Thyroid gland (tissue), 4 donors: ENCODE measurements at regions not wholly inside any gene's neighbourhood (a gene's known extent, or its start where the extent isn't known, plus 50 kb on each side); places are given as distances from the start of the nearest gene placed in this dataset.

Experiments used
- DNase-seq, 2 donors: peaks; one replicate each; pipeline ENCODE4 v3.0.0-alpha.2; 2019
- H3K27ac ChIP-seq, 3 donors: fragments of 200-600 bp; sonication (generic); 1 replicate in 2 of 3; 2 replicates in 1 of 3; pipeline ENCODE4 v1.5.1; 2016 to 2019; ENCODE audit warnings: mild to moderate bottlenecking in 1 of 3, moderate library complexity in 1 of 3
- H3K27me3 ChIP-seq: fragments of 200-600 bp; sonication (generic); one replicate; pipeline ENCODE4 v1.5.1; 2019
- H3K36me3 ChIP-seq, 2 donors: fragments of 200-600 bp; sonication (generic); one replicate each; pipeline ENCODE4 v1.5.1; 2016 to 2019
- H3K4me1 ChIP-seq, 2 donors: fragments of 200-600 bp; sonication (generic); one replicate each; pipeline ENCODE4 v1.5.1; 2017 to 2019
- H3K4me3 ChIP-seq, 3 donors: fragments of 200-600 bp; sonication (generic); replicated peaks in 1 of 3; 1 replicate in 2 of 3; 2 replicates in 1 of 3; pipeline ENCODE4 v1.5.1; 2016; ENCODE audit warnings: mild to moderate bottlenecking in 1 of 3
- H3K9me3 ChIP-seq: fragments of 200-600 bp; sonication (generic); one replicate; pipeline ENCODE4 v1.5.1; 2017
- POLR2A ChIP-seq, 2 donors: fragments of 450-650 bp; IDR thresholded peaks; one replicate each; pipeline ENCODE4 v1.6.1; 2017; ENCODE audit warnings: antibody characterized with exemption in 2 of 2, mild to moderate bottlenecking in 2 of 2, moderate library complexity in 1 of 2
- WGBS, 2 donors: methylation state at CpG; one replicate each; pipeline ENCODE4 v1.1.5; 2017; 5-methylcytosine and 5-hydroxymethylcytosine counted together
- intact Hi-C: fragments of 100-400 bp; cut with DNase I; formaldehyde crosslinking; loops from one replicate; pipeline ENCODE4 v1.15.1; 2023
- TF ChIP-seq, protein P1 (sequence below), 6 experiments: fragments of 200-600 bp in 3 of 6; fragments of 450-650 bp in 3 of 6; sonication (generic) in 3 of 6; IDR thresholded peaks; one replicate each; pipeline ENCODE4 v1.5.1; 2016 to 2019; ENCODE audit warnings: antibody characterized with exemption in 6 of 6, mild to moderate bottlenecking in 2 of 6, inconsistent platforms in 1 of 6, moderate library complexity in 1 of 6

DNA sequence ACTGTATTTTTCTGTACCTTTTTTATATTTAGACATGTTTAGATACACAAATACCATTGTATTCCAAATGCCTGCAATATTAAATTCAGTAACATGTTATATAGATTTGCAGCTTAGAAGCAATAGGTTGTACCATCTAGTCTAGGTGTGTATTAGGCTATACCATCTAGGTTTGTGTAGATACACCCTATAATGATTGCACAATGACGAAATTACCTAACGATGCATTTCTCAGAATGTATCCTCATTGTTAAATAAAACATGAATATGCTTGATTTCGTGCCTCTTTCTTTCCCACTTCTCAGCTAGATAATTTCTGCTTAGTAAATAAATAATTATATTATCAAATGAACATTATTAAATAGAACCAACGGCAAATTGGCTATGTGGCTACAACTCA is 653.0 kb downstream of the EPM2A start:
- TF ChIP-seq, protein P1, sequence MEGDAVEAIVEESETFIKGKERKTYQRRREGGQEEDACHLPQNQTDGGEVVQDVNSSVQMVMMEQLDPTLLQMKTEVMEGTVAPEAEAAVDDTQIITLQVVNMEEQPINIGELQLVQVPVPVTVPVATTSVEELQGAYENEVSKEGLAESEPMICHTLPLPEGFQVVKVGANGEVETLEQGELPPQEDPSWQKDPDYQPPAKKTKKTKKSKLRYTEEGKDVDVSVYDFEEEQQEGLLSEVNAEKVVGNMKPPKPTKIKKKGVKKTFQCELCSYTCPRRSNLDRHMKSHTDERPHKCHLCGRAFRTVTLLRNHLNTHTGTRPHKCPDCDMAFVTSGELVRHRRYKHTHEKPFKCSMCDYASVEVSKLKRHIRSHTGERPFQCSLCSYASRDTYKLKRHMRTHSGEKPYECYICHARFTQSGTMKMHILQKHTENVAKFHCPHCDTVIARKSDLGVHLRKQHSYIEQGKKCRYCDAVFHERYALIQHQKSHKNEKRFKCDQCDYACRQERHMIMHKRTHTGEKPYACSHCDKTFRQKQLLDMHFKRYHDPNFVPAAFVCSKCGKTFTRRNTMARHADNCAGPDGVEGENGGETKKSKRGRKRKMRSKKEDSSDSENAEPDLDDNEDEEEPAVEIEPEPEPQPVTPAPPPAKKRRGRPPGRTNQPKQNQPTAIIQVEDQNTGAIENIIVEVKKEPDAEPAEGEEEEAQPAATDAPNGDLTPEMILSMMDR (IDR thresholded peaks at IDR 0.05) = no peak
- TF ChIP-seq POLR2A (IDR thresholded peaks at IDR 0.05) = no peak
- H3K4me1 ChIP-seq = no peaks in the 10 kb centered on the region
- H3K9me3 ChIP-seq = no peaks in the 10 kb centered on the region
- no peaks in the 10 kb centered on the region for H3K27me3 ChIP-seq
- no peaks in the 10 kb centered on the region for H3K36me3 ChIP-seq
- no peak for DNase-seq
- H3K4me3 ChIP-seq = no peak overlapping the region
- intact Hi-C loops = no loop called here
- WGBS, 2 donors = 91 to 97% methylated on average over 4 of the region's 4 CpGs
- H3K27ac ChIP-seq = no peak overlapping the region

DNA sequence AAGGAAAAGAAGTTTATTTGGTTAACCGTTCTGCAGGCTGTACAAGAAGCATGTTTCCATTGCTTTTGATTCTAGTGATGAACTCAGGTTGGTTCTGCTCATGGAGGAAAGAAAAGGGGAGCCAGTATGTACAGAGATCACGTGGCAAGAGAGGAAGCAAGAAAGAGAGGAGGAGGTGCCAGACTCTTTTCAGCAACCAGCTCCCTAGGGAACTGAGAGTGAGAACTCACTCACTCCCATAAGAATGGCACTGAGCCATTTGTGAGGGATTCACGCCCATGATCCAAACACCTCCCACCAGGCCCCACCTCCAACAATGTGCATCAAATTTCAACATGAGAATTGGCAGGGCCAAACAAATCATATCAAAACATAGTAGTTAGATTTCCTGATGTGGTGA is 649.1 kb downstream of the EPM2A start:
- TF ChIP-seq POLR2A (IDR thresholded peaks at IDR 0.05) = no peak
- TF ChIP-seq, protein P1 (IDR thresholded peaks at IDR 0.05) = no peak
- Histone ChIP-seq H3K27me3 (no peaks in the 10 kb centered on the region), H3K4me1 (no peaks in the 10 kb centered on the region), H3K4me3 (no peak overlapping the region), H3K27ac (no peak overlapping the region), H3K9me3 (no peaks in the 10 kb centered on the region), H3K36me3 (no peaks in the 10 kb centered on the region)
- 35 to 38% methylated on average over 3 of the region's 3 CpGs for WGBS, 2 donors
- DNase-seq = no peak
- intact Hi-C loops = no loop called here

DNA sequence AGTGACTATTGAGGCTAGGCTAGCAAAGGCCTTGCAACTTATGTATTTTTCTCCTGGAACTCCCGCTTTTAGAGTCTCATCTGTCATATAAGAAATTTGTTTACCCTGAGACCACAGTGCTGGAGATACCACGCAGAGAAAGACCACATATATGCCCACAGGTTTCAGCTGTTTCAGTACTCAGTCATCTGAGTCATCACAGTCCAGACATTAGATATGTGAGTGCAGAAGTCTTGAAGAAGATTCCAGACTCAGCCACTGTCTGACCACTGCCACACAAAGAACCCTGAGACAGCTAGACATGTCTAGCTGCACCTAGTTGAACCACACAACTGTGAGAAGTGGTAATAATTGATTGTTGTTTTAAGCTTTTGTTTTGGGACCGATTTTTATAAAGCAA is 648.3 kb downstream of the EPM2A start:
- intact Hi-C loops = no loop called here
- no peaks in the 10 kb centered on the region for H3K4me1 ChIP-seq
- no peaks in the 10 kb centered on the region for H3K36me3 ChIP-seq
- no peaks in the 10 kb centered on the region for H3K27me3 ChIP-seq
- WGBS, 2 donors = 86 to 91% methylated on average over 3 of the region's 3 CpGs
- H3K9me3 ChIP-seq = no peaks in the 10 kb centered on the region
- no peak overlapping the region for H3K4me3 ChIP-seq
- DNase-seq = no peak
- no peak overlapping the region for H3K27ac ChIP-seq
- no peak for TF ChIP-seq POLR2A (IDR thresholded peaks at IDR 0.05)
- TF ChIP-seq, protein P1 (IDR thresholded peaks at IDR 0.05) = no peak

DNA sequence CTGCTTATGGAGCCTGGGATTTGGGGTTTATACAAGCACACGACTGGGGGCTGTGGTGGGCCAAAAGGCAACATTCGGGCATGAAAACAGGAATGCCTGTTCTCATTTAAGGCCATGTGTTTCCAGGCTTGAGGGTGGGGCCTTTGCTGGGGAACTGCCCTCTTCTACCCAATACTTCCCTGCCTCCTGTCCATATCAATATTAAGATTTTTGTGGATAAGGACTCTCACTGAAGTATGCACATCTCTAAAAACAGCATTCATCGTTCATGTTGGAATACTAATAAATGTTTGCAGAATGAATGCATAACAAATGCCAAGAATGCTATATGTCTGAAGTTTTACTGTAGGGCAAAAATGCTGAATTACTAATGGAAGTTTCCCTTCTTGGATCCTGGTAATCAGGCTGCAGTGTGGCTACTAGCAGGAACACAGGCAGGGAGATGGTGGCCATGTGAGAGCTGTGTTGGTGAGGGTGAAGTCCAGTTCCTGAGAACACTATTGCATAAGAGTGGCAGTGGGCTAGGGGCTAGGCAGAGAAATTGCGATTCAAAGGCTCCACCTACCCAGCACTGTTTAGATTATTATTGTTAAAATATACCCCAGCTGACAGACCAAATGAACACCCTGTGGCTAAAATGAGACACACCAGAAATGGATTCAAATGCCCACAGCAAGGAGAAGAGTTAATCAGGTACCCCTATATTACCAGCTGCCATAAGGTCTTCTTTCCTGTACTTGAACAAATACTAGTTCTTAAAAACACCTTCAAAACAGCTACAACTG is 644.3 kb downstream of the EPM2A start:
- Histone ChIP-seq H3K9me3 (no peaks in the 10 kb centered on the region), H3K4me3 (no peak overlapping the region), H3K36me3 (no peaks in the 10 kb centered on the region), H3K27ac (no peak overlapping the region), H3K4me1 (no peaks in the 10 kb centered on the region), H3K27me3 (no peaks in the 10 kb centered on the region)
- 84 to 87% methylated on average over 4 of the region's 4 CpGs for WGBS, 2 donors
- no peak for DNase-seq
- TF ChIP-seq, protein P1 (IDR thresholded peaks at IDR 0.05) = no peak
- no peak for TF ChIP-seq POLR2A (IDR thresholded peaks at IDR 0.05)
- intact Hi-C loops = no loop called here

DNA sequence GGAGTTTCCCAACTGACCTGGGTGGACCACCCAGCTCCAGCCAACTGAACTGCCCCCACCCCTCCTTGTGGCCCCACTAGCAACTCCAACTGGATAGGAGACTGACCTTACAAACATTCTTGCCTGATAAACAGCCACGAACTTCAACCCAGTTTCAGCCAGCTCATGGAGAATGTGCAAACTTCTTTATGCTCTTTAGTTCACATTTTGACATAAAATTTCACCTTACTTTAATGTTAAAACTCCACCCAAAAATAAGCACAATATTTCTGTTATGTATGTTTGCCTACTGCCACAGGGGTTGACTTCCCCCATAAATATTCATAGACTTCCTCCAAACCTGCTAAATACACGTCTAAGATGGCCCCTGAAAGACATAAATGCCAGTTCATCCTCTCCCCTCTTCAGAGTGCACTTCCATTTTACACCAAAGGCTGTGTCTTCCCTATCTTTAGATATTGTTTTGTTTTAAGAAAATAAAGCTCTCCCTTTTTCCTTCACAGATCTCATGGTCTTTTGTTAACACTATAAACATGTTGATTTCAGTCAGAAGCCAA is 643.7 kb downstream of the EPM2A start:
- TF ChIP-seq, protein P1 (IDR thresholded peaks at IDR 0.05) = no peak
- TF ChIP-seq POLR2A (IDR thresholded peaks at IDR 0.05) = no peak
- Histone ChIP-seq H3K4me3 (no peak overlapping the region), H3K9me3 (no peaks in the 10 kb centered on the region), H3K27ac (no peak overlapping the region), H3K4me1 (no peaks in the 10 kb centered on the region), H3K27me3 (no peaks in the 10 kb centered on the region), H3K36me3 (no peaks in the 10 kb centered on the region)
- DNase-seq = no peak
- intact Hi-C loops = no loop called here
- WGBS, 2 donors = 85 to 90% methylated on average over 2 of the region's 2 CpGs
